ENCODE measurements at regions not wholly inside any gene's neighbourhood (a gene's known extent, or its start where the extent isn't known, plus 50 kb on each side); places are given as distances from the start of the nearest gene placed in this dataset.

GRCh38 chr5:6117212-6117611, 261.1 kb downstream of the MED10 start:
- TF ChIP-seq, protein P1, sequence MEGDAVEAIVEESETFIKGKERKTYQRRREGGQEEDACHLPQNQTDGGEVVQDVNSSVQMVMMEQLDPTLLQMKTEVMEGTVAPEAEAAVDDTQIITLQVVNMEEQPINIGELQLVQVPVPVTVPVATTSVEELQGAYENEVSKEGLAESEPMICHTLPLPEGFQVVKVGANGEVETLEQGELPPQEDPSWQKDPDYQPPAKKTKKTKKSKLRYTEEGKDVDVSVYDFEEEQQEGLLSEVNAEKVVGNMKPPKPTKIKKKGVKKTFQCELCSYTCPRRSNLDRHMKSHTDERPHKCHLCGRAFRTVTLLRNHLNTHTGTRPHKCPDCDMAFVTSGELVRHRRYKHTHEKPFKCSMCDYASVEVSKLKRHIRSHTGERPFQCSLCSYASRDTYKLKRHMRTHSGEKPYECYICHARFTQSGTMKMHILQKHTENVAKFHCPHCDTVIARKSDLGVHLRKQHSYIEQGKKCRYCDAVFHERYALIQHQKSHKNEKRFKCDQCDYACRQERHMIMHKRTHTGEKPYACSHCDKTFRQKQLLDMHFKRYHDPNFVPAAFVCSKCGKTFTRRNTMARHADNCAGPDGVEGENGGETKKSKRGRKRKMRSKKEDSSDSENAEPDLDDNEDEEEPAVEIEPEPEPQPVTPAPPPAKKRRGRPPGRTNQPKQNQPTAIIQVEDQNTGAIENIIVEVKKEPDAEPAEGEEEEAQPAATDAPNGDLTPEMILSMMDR (IDR thresholded peaks at IDR 0.05): no peak
- no peak for TF ChIP-seq POLR2A (IDR thresholded peaks at IDR 0.05)

All from thyroid gland (tissue), 4 donors.